ENCODE measurements at regions not wholly inside any gene's neighbourhood (a gene's known extent, or its start where the extent isn't known, plus 50 kb on each side); places are given as distances from the start of the nearest gene placed in this dataset.

DNA sequence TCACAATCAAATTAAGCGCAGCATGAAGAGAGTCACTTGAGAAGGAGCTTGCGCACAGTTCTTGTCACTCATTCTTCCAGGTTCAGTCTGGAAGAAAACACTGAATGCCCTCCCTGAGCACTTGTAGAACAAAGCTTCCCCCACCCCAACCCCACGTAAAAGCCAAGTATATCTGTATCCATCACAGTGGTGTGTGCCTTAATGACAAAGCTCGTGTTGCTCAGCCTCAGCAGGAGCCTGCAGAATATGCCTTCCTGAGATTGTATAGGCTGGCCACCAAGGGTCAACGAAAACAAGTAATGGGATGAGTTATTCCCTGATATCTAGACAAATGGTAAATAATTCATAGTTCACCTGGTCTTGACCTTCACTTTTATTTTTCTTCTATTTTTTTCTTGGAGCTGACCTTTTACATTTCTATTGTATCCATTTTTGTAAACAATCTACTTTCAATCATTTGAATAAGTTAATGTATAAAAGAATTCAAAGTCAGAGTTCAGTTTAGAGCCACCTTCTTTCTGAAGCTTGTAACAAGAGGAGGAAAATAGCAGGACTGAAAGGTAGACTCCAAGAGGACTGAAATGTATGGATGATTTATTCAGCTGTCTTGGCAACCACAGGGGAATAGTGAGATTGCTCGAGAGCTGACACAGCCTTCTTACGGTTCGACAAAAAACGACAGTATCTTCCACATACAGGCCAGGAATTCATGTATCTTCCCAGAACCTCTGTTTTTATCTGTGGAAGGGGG is 405.5 kb upstream of the TPM1 start:
- no peaks in the 10 kb centered on the region for H3K79me2 ChIP-seq (ENCODE audit: control insufficient read depth, insufficient read depth, low read length, unreplicated experiment)
- H3K27ac ChIP-seq (ENCODE audit: low read depth, low read length), result no peak overlapping the region
- H3K27me3 ChIP-seq (ENCODE audit: insufficient read depth, low read length), result no peaks in the 10 kb centered on the region
- H3K4me3 ChIP-seq (ENCODE audit: low read depth, low read length), result no peak overlapping the region
- H2AFZ ChIP-seq (ENCODE audit: low read length, unreplicated experiment), result no peak overlapping the region
- H3K36me3 ChIP-seq (ENCODE audit: insufficient read depth, low read length), result no peaks in the 10 kb centered on the region
- no peaks in the 10 kb centered on the region for H3K4me1 ChIP-seq (ENCODE audit: control insufficient read depth, insufficient read depth, low read length, unreplicated experiment)

- no peak overlapping the region for H3K4me3 ChIP-seq (ENCODE audit: low read depth, low read length)
- H3K27me3 ChIP-seq (ENCODE audit: insufficient read depth, low read length), result no peaks in the 10 kb centered on the region
- H3K36me3 ChIP-seq (ENCODE audit: insufficient read depth, low read length), result no peaks in the 10 kb centered on the region
- no peaks in the 10 kb centered on the region for H3K79me2 ChIP-seq (ENCODE audit: control insufficient read depth, insufficient read depth, low read length, unreplicated experiment)
- H2AFZ ChIP-seq (ENCODE audit: low read length, unreplicated experiment), result no peak overlapping the region
- no peak overlapping the region for H3K27ac ChIP-seq (ENCODE audit: low read depth, low read length)
- no peaks in the 10 kb centered on the region for H3K4me1 ChIP-seq (ENCODE audit: control insufficient read depth, insufficient read depth, low read length, unreplicated experiment)
Measured at GRCh38 chr15:62637574-62637897, 405.0 kb upstream of the TPM1 start.

DNA sequence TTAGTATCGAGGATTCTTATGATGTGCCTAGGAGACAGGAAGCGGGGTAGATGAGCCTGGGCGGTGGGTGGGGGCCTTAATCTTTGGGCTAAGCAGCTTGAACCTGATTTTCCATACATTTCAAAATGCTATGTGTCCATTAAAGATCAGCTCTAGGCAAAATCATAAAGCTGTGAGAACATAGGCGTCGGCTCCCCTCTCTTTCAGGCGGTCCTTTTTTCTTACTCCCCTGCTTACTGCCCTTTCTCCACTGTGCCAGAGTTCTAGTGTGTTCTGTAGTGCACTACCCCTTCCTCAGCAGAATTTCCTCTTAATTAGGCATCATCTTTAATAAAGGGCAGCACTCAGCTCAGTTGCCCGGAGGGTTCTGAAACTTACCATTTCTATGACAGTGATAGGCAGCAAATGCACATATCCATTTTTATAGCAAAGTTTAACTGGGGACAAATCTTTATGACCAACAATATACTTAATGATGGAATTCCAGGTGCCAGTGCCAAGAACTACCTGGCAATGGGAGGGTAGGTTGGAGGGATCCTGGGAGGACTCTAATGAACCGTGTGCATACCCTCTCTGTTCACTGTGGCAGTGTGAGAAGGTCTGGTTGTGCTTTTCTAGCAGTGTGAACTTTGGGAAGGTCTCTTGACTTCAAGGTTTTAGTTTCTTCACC is 404.5 kb upstream of the TPM1 start:
- H3K27me3 ChIP-seq (ENCODE audit: insufficient read depth, low read length), result no peaks in the 10 kb centered on the region
- no peak overlapping the region for H3K27ac ChIP-seq (ENCODE audit: low read depth, low read length)
- H3K4me3 ChIP-seq (ENCODE audit: low read depth, low read length), result no peak overlapping the region
- H3K79me2 ChIP-seq (ENCODE audit: control insufficient read depth, insufficient read depth, low read length, unreplicated experiment), result no peaks in the 10 kb centered on the region
- H2AFZ ChIP-seq (ENCODE audit: low read length, unreplicated experiment), result no peak overlapping the region
- H3K4me1 ChIP-seq (ENCODE audit: control insufficient read depth, insufficient read depth, low read length, unreplicated experiment), result no peaks in the 10 kb centered on the region
- no peaks in the 10 kb centered on the region for H3K36me3 ChIP-seq (ENCODE audit: insufficient read depth, low read length)

- H3K79me2 ChIP-seq (ENCODE audit: control insufficient read depth, insufficient read depth, low read length, unreplicated experiment), result no peaks in the 10 kb centered on the region
- H3K4me1 ChIP-seq (ENCODE audit: control insufficient read depth, insufficient read depth, low read length, unreplicated experiment), result no peaks in the 10 kb centered on the region
- no peak overlapping the region for H3K4me3 ChIP-seq (ENCODE audit: low read depth, low read length)
- H3K27me3 ChIP-seq (ENCODE audit: insufficient read depth, low read length), result no peaks in the 10 kb centered on the region
- H3K27ac ChIP-seq (ENCODE audit: low read depth, low read length), result no peak overlapping the region
- no peaks in the 10 kb centered on the region for H3K36me3 ChIP-seq (ENCODE audit: insufficient read depth, low read length)
- H2AFZ ChIP-seq (ENCODE audit: low read length, unreplicated experiment), result no peak overlapping the region
Measured at GRCh38 chr15:62639432-62639831, 403.1 kb upstream of the TPM1 start.

DNA sequence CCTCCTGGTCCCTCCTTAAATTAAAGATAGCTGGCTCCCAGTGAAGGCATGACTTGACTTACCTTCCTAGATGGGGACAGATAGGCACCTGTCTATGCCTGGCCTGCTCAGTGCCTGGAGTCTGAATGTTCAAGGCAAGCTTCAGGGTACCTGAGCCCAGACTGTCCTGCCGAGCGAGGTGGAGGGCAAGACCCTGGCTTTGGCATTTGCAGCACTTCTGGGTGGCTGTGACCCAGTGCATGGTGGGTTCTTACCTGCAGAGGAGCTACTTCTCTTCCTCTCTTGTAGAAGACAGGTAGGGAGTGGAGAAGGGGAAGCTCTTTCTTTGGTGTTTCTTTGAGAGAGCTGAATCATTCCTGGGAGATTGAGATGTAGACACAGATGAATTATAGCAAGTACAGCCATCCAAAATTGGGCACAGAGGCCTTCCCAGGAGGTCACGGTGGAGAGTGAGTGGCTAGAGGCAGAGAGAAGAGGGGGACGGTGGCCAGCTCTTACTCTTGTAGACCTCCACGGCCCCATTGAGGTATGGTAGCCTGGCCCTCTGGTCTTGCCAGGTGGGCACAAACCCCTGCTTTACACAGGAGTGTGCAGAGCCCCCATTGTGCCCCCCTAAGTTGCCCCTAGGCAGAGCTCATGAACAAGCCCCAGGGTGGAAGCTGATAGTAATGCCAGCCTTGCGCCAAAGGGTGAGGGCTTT is 402.5 kb upstream of the TPM1 start:
- Histone ChIP-seq H3K27me3 (ENCODE audit: insufficient read depth, low read length) (no peaks in the 10 kb centered on the region), H3K4me1 (ENCODE audit: control insufficient read depth, insufficient read depth, low read length, unreplicated experiment) (no peaks in the 10 kb centered on the region), H3K36me3 (ENCODE audit: insufficient read depth, low read length) (no peaks in the 10 kb centered on the region), H3K27ac (ENCODE audit: low read depth, low read length) (no peak overlapping the region), H3K79me2 (ENCODE audit: control insufficient read depth, insufficient read depth, low read length, unreplicated experiment) (no peaks in the 10 kb centered on the region), H3K4me3 (ENCODE audit: low read depth, low read length) (no peak overlapping the region), H2AFZ (ENCODE audit: low read length, unreplicated experiment) (no peak overlapping the region)

GRCh38 chr15:62641825-62642224 is 400.7 kb upstream of the TPM1 start:
- no peaks in the 10 kb centered on the region for H3K4me1 ChIP-seq (ENCODE audit: control insufficient read depth, insufficient read depth, low read length, unreplicated experiment)
- H2AFZ ChIP-seq (ENCODE audit: low read length, unreplicated experiment), result no peak overlapping the region
- H3K79me2 ChIP-seq (ENCODE audit: control insufficient read depth, insufficient read depth, low read length, unreplicated experiment), result no peaks in the 10 kb centered on the region
- no peak overlapping the region for H3K27ac ChIP-seq (ENCODE audit: low read depth, low read length)
- no peak overlapping the region for H3K4me3 ChIP-seq (ENCODE audit: low read depth, low read length)
- no peaks in the 10 kb centered on the region for H3K27me3 ChIP-seq (ENCODE audit: insufficient read depth, low read length)
- no peaks in the 10 kb centered on the region for H3K36me3 ChIP-seq (ENCODE audit: insufficient read depth, low read length)

DNA sequence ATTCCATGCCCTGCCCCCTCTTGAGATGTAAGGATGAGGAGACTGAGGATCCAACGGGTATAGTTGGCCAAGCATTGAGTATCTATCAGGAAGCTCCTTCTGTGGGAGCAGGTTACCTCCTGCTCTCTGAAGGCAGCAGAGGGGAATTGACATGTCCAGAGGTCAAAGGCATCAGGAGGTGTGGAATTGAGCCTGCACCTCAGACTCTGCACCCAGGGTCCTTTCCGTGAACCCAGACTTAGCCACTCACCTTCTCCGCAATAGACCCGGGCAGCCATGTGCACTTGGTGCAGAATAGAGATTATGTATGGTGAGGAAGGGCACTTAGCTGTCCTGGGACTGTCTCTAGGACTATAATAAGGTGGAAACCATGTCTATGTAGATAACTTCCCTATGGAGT is 399.0 kb upstream of the TPM1 start:
- H2AFZ ChIP-seq (ENCODE audit: low read length, unreplicated experiment), result no peak overlapping the region
- no peaks in the 10 kb centered on the region for H3K79me2 ChIP-seq (ENCODE audit: control insufficient read depth, insufficient read depth, low read length, unreplicated experiment)
- H3K27me3 ChIP-seq (ENCODE audit: insufficient read depth, low read length), result no peaks in the 10 kb centered on the region
- peaks cover 12% of the 10 kb centered on the region for H3K4me1 ChIP-seq (ENCODE audit: control insufficient read depth, insufficient read depth, low read length, unreplicated experiment)
- no peak overlapping the region for H3K27ac ChIP-seq (ENCODE audit: low read depth, low read length)
- no peaks in the 10 kb centered on the region for H3K36me3 ChIP-seq (ENCODE audit: insufficient read depth, low read length)
- H3K4me3 ChIP-seq (ENCODE audit: low read depth, low read length), result no peak overlapping the region

- Histone ChIP-seq H3K4me1 (ENCODE audit: control insufficient read depth, insufficient read depth, low read length, unreplicated experiment) (peaks cover 12% of the 10 kb centered on the region), H3K4me3 (ENCODE audit: low read depth, low read length) (no peak overlapping the region), H3K27me3 (ENCODE audit: insufficient read depth, low read length) (no peaks in the 10 kb centered on the region), H3K79me2 (ENCODE audit: control insufficient read depth, insufficient read depth, low read length, unreplicated experiment) (no peaks in the 10 kb centered on the region), H3K36me3 (ENCODE audit: insufficient read depth, low read length) (no peaks in the 10 kb centered on the region), H2AFZ (ENCODE audit: low read length, unreplicated experiment) (no peak overlapping the region), H3K27ac (ENCODE audit: low read depth, low read length) (no peak overlapping the region)
Measured at GRCh38 chr15:62644216-62644888, 398.2 kb upstream of the TPM1 start.

GRCh38 chr15:62644889-62645742 is 397.4 kb upstream of the TPM1 start:
- peaks cover 1% of the 10 kb centered on the region for H3K36me3 ChIP-seq (ENCODE audit: insufficient read depth, low read length)
- peaks cover 20% of the 10 kb centered on the region for H3K4me1 ChIP-seq (ENCODE audit: control insufficient read depth, insufficient read depth, low read length, unreplicated experiment)
- H3K27ac ChIP-seq (ENCODE audit: low read depth, low read length), result no peak overlapping the region
- H2AFZ ChIP-seq (ENCODE audit: low read length, unreplicated experiment), result no peak overlapping the region
- no peaks in the 10 kb centered on the region for H3K79me2 ChIP-seq (ENCODE audit: control insufficient read depth, insufficient read depth, low read length, unreplicated experiment)
- H3K4me3 ChIP-seq (ENCODE audit: low read depth, low read length), result no peak overlapping the region
- no peaks in the 10 kb centered on the region for H3K27me3 ChIP-seq (ENCODE audit: insufficient read depth, low read length)

- Histone ChIP-seq H3K27me3 (ENCODE audit: insufficient read depth, low read length) (no peaks in the 10 kb centered on the region), H2AFZ (ENCODE audit: low read length, unreplicated experiment) (no peak overlapping the region), H3K27ac (ENCODE audit: low read depth, low read length) (no peak overlapping the region), H3K79me2 (ENCODE audit: control insufficient read depth, insufficient read depth, low read length, unreplicated experiment) (no peaks in the 10 kb centered on the region), H3K36me3 (ENCODE audit: insufficient read depth, low read length) (peaks cover 11% of the 10 kb centered on the region), H3K4me1 (ENCODE audit: control insufficient read depth, insufficient read depth, low read length, unreplicated experiment) (peaks cover 21% of the 10 kb centered on the region), H3K4me3 (ENCODE audit: low read depth, low read length) (no peak overlapping the region)
Measured at GRCh38 chr15:62647202-62647842, 395.2 kb upstream of the TPM1 start.
